ENCODE measurements at regions not wholly inside any gene's neighbourhood (a gene's known extent, or its start where the extent isn't known, plus 50 kb on each side); places are given as distances from the start of the nearest gene placed in this dataset.
"Not testable (repeated sequence)": the region's sequence is repeated elsewhere in the genome, so short reads cannot be mapped to it uniquely, and the experiment has no call there.

- no peak for DNase-seq (ENCODE audit: low spot score)
Measured at GRCh38 chr1:157325220-157325619, 187.0 kb upstream of the ETV3 start.

- DNase-seq (ENCODE audit: low spot score) = not testable (repeated sequence)
Measured at GRCh38 chr1:157321972-157322371, 183.8 kb upstream of the ETV3 start.

GRCh38 chr1:157319567-157319966 lies 181.4 kb upstream of the ETV3 start:
- DNase-seq (ENCODE audit: low spot score) = no peak

GRCh38 chr1:157317229-157317628 lies 179.0 kb upstream of the ETV3 start:
- not testable (repeated sequence) for DNase-seq (ENCODE audit: low spot score)

- DNase-seq (ENCODE audit: low spot score) = no peak
Measured at GRCh38 chr1:157315544-157315943, 177.3 kb upstream of the ETV3 start.

GRCh38 chr1:157314408-157314807 lies 176.2 kb upstream of the ETV3 start:
- no peak for DNase-seq (ENCODE audit: low spot score)

GRCh38 chr1:157313240-157313807 lies 175.1 kb upstream of the ETV3 start:
- no peak for DNase-seq (ENCODE audit: low spot score)

- no peak for DNase-seq (ENCODE audit: low spot score)
Measured at GRCh38 chr1:157312082-157312812, 174.1 kb upstream of the ETV3 start.

- no peak for DNase-seq (ENCODE audit: low spot score)
Measured at GRCh38 chr1:157311730-157312081, 173.5 kb upstream of the ETV3 start.

- not testable (repeated sequence) for DNase-seq (ENCODE audit: low spot score)
Measured at GRCh38 chr1:157310805-157311729, 172.9 kb upstream of the ETV3 start.

- DNase-seq (ENCODE audit: low spot score) = no peak
Measured at GRCh38 chr1:157310401-157310800, 172.2 kb upstream of the ETV3 start.

- DNase-seq (ENCODE audit: low spot score) = no peak
Measured at GRCh38 chr1:157307491-157307890, 169.3 kb upstream of the ETV3 start.

GRCh38 chr1:157306896-157307295 lies 168.7 kb upstream of the ETV3 start:
- DNase-seq (ENCODE audit: low spot score) = no peak

GRCh38 chr1:157304271-157304670 lies 166.1 kb upstream of the ETV3 start:
- no peak for DNase-seq (ENCODE audit: low spot score)

- DNase-seq (ENCODE audit: low spot score) = no peak
Measured at GRCh38 chr1:157302724-157303123, 164.5 kb upstream of the ETV3 start.

- DNase-seq (ENCODE audit: low spot score) = no peak
Measured at GRCh38 chr1:157302199-157302497, 164.0 kb upstream of the ETV3 start.

- no peak for DNase-seq (ENCODE audit: low spot score)
Measured at GRCh38 chr1:157301477-157302198, 163.4 kb upstream of the ETV3 start.

GRCh38 chr1:157294387-157295145 lies 156.4 kb upstream of the ETV3 start:
- not testable (repeated sequence) for DNase-seq (ENCODE audit: low spot score)

GRCh38 chr1:157292809-157293564 lies 154.8 kb upstream of the ETV3 start:
- DNase-seq (ENCODE audit: low spot score) = no peak

- no peak for DNase-seq (ENCODE audit: low spot score)
Measured at GRCh38 chr1:157292302-157292701, 154.1 kb upstream of the ETV3 start.

GRCh38 chr1:157291083-157291482 lies 152.9 kb upstream of the ETV3 start:
- DNase-seq (ENCODE audit: low spot score) = no peak

Data from left forelimb (tissue), 1 donor.